KMS-11 (cell line): ENCODE measurements at regions not wholly inside any gene's neighbourhood (a gene's known extent, or its start where the extent isn't known, plus 50 kb on each side); places are given as distances from the start of the nearest gene placed in this dataset.

ENCODE experiments used
- H2AFZ ChIP-seq: fragments of 200-600 bp; sonication (generic); 2 replicates; pipeline ENCODE4 v1.6.1; 2016; ENCODE audit warnings: antibody characterized with exemption, mixed run types, low read depth
- H3K27ac ChIP-seq: fragments of 200-600 bp; sonication (generic); 2 replicates; pipeline ENCODE4 v1.6.1; 2016; ENCODE audit warnings: mild to moderate bottlenecking, mixed run types
- H3K27me3 ChIP-seq: fragments of 200-600 bp; sonication (generic); 2 replicates; pipeline ENCODE4 v1.6.1; 2017; ENCODE audit warnings: mild to moderate bottlenecking, low read depth, mixed run types, moderate library complexity; ENCODE audit not compliant: insufficient read depth
- H3K36me3 ChIP-seq: fragments of 200-600 bp; sonication (generic); 2 replicates; pipeline ENCODE4 v1.6.1; 2017; ENCODE audit warnings: mild to moderate bottlenecking, mixed run types; ENCODE audit not compliant: insufficient read depth
- H3K4me1 ChIP-seq: fragments of 200-600 bp; sonication (generic); 2 replicates; pipeline ENCODE4 v1.6.1; 2016; ENCODE audit warnings: mild to moderate bottlenecking, low read depth, mixed run types; ENCODE audit not compliant: poor library complexity, severe bottlenecking
- H3K4me2 ChIP-seq: fragments of 200-600 bp; sonication (generic); 2 replicates; pipeline ENCODE4 v1.7.0; 2016; ENCODE audit warnings: mild to moderate bottlenecking, mixed run types
- H3K4me3 ChIP-seq: fragments of 200-600 bp; sonication (generic); IDR thresholded peaks from 2 replicates; pipeline ENCODE4 v1.6.1; 2017; ENCODE audit warnings: low read depth, low read length, mixed read lengths; ENCODE audit not compliant: insufficient read depth
- H3K79me2 ChIP-seq: fragments of 200-600 bp; sonication (generic); 2 replicates; pipeline ENCODE4 v1.6.1; 2016; ENCODE audit warnings: low read depth, mixed run types; ENCODE audit not compliant: insufficient read depth
- H3K9ac ChIP-seq: fragments of 200-600 bp; sonication (generic); 2 replicates; pipeline ENCODE4 v1.6.1; 2016; ENCODE audit warnings: mild to moderate bottlenecking, mixed run types
- H4K20me1 ChIP-seq: fragments of 200-600 bp; sonication (generic); 2 replicates; pipeline ENCODE4 v1.6.1; 2016; ENCODE audit warnings: mild to moderate bottlenecking, mixed run types; ENCODE audit not compliant: insufficient read depth
- CTCF ChIP-seq: fragments of 200-600 bp; sonication (generic); conservative IDR thresholded peaks from 2 replicates; pipeline ENCODE4 v1.6.1; 2017; ENCODE audit warnings: low read depth, mild to moderate bottlenecking, antibody characterized with exemption, low read length, moderate library complexity, mixed read lengths

GRCh38 chr7:10346032-10346431, 627.6 kb upstream of the PHF14 start:
- no peak overlapping the region for H3K27ac ChIP-seq
- no peaks in the 10 kb centered on the region for H3K27me3 ChIP-seq

GRCh38 chr7:10355816-10356215, 617.9 kb upstream of the PHF14 start:
- Histone ChIP-seq H3K4me3 (no peak overlapping the region), H3K27me3 (no peaks in the 10 kb centered on the region), H3K9ac (no peak overlapping the region), H3K4me1 (no peaks in the 10 kb centered on the region), H3K79me2 (no peaks in the 10 kb centered on the region), H3K4me2 (no peak overlapping the region), H3K36me3 (no peaks in the 10 kb centered on the region), H4K20me1 (no peaks in the 10 kb centered on the region), H3K27ac (no peak overlapping the region), H2AFZ (no peak overlapping the region)
- TF ChIP-seq CTCF, result no peak

More at GRCh38 chr7:10346032-10346431, 627.6 kb upstream of the PHF14 start:
- no peaks in the 10 kb centered on the region for H4K20me1 ChIP-seq
- no peak overlapping the region for H3K9ac ChIP-seq
- no peaks in the 10 kb centered on the region for H3K36me3 ChIP-seq
- H3K4me2 ChIP-seq, result no peak overlapping the region
- H3K79me2 ChIP-seq, result no peaks in the 10 kb centered on the region
- H3K4me3 ChIP-seq, result no peak overlapping the region
- TF ChIP-seq CTCF, result no peak
- H3K4me1 ChIP-seq, result no peaks in the 10 kb centered on the region
- no peak overlapping the region for H2AFZ ChIP-seq

GRCh38 chr7:10360050-10360449, 613.6 kb upstream of the PHF14 start:
- TF ChIP-seq CTCF, result no peak
- no peak overlapping the region for H3K4me3 ChIP-seq
- no peak overlapping the region for H3K27ac ChIP-seq
- H4K20me1 ChIP-seq, result no peaks in the 10 kb centered on the region
- no peaks in the 10 kb centered on the region for H3K4me1 ChIP-seq
- no peaks in the 10 kb centered on the region for H3K79me2 ChIP-seq
- no peak overlapping the region for H3K4me2 ChIP-seq
- H2AFZ ChIP-seq, result no peak overlapping the region
- H3K9ac ChIP-seq, result no peak overlapping the region
- no peaks in the 10 kb centered on the region for H3K27me3 ChIP-seq
- H3K36me3 ChIP-seq, result no peaks in the 10 kb centered on the region

GRCh38 chr7:10401793-10402192, 571.9 kb upstream of the PHF14 start:
- H3K27ac ChIP-seq, result no peak overlapping the region
- H3K36me3 ChIP-seq, result no peaks in the 10 kb centered on the region
- no peaks in the 10 kb centered on the region for H3K79me2 ChIP-seq
- no peak overlapping the region for H3K4me3 ChIP-seq
- H3K9ac ChIP-seq, result no peak overlapping the region
- no peak overlapping the region for H2AFZ ChIP-seq
- no peaks in the 10 kb centered on the region for H4K20me1 ChIP-seq
- no peak overlapping the region for H3K4me2 ChIP-seq
- no peaks in the 10 kb centered on the region for H3K27me3 ChIP-seq
- TF ChIP-seq CTCF, result no peak
- no peaks in the 10 kb centered on the region for H3K4me1 ChIP-seq
